ENCODE measurements at regions not wholly inside any gene's neighbourhood (a gene's known extent, or its start where the extent isn't known, plus 50 kb on each side); places are given as distances from the start of the nearest gene placed in this dataset.

DNA sequence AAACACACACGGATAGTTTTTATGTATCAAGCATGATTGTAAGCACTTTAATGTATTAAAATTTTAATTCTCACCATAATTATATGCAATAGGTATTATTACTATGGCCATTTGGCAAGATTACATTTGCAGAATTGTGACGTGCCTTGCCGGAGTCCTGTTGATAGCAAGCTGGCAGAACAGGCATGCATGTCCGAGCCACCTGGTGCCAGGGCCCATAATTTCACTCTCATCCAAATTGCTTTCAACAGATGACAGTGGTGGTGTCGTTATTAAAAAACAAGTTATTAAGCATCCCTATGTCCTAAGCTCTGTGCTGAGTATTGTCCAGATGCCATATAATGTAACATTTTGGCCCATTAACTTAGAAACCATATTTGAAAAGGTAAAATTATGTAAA, 374.3 kb downstream of the FOXO1 start:
- Mint-ChIP-seq H3K27ac (no peak overlapping the region), H3K27me3 (ENCODE audit: low read depth) (peaks cover 5% of the 10 kb centered on the region), H3K4me1 (no peaks in the 10 kb centered on the region), H3K4me3 (no peak overlapping the region), H3K36me3 (ENCODE audit: low read depth) (no peaks in the 10 kb centered on the region), H3K9me3 (peaks cover 10% of the 10 kb centered on the region)
- TF ChIP-seq, protein P1, sequence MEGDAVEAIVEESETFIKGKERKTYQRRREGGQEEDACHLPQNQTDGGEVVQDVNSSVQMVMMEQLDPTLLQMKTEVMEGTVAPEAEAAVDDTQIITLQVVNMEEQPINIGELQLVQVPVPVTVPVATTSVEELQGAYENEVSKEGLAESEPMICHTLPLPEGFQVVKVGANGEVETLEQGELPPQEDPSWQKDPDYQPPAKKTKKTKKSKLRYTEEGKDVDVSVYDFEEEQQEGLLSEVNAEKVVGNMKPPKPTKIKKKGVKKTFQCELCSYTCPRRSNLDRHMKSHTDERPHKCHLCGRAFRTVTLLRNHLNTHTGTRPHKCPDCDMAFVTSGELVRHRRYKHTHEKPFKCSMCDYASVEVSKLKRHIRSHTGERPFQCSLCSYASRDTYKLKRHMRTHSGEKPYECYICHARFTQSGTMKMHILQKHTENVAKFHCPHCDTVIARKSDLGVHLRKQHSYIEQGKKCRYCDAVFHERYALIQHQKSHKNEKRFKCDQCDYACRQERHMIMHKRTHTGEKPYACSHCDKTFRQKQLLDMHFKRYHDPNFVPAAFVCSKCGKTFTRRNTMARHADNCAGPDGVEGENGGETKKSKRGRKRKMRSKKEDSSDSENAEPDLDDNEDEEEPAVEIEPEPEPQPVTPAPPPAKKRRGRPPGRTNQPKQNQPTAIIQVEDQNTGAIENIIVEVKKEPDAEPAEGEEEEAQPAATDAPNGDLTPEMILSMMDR (IDR thresholded peaks at IDR 0.05; ENCODE audit: unreplicated experiment in 3 of 3): no peak

DNA sequence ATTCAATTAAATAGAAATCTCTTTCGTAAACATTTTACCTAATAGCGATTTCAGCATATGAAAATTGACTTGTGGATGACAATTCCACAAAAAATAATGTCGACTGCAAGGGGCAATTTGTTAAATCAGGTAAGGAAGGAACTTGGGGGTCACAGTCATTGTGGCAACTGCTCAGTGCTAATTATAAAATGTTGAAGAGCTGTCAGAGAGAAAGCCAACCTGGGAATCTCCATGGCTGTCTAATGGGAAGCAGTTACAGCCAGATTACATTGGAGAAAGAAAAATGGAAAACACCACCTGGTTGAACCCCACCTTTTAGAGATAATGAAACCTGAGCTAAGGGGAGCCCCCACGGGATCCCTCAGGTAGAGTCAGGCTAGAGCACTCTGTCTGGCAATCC, 373.9 kb downstream of the FOXO1 start:
- Mint-ChIP-seq H3K4me1 (no peaks in the 10 kb centered on the region), H3K9me3 (peaks cover 10% of the 10 kb centered on the region), H3K36me3 (ENCODE audit: low read depth) (no peaks in the 10 kb centered on the region), H3K27me3 (ENCODE audit: low read depth) (peaks cover 1% of the 10 kb centered on the region), H3K27ac (no peak overlapping the region), H3K4me3 (no peak overlapping the region)
- TF ChIP-seq, protein P1 (IDR thresholded peaks at IDR 0.05; ENCODE audit: unreplicated experiment in 3 of 3): no peak

DNA sequence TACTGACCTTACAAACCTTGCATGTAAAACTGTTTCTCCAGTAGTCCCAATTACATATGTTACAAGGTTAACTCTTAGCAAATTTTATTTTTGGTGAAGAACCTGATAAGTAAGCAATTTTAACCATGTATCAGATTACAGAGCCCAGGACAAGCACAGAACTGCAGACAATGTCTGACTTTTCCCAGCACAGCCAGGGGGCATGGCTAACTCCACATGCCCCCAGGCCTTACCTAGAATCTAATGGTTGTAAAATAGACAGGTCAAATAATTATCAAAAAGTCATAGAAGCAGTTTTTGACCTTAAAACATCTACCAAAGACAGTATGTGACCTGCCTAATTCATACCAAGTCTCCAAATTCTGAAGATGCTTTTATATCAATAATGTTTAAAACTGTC, 364.1 kb downstream of the FOXO1 start:
- Mint-ChIP-seq H3K4me3 (no peak overlapping the region), H3K9me3 (peaks cover 50% of the 10 kb centered on the region), H3K27me3 (ENCODE audit: low read depth) (peaks cover 4% of the 10 kb centered on the region), H3K27ac (no peak overlapping the region), H3K4me1 (no peaks in the 10 kb centered on the region), H3K36me3 (ENCODE audit: low read depth) (no peaks in the 10 kb centered on the region)
- TF ChIP-seq, protein P1 (IDR thresholded peaks at IDR 0.05; ENCODE audit: unreplicated experiment in 3 of 3): no peak

- Mint-ChIP-seq H3K4me1 (no peaks in the 10 kb centered on the region), H3K9me3 (peaks cover 52% of the 10 kb centered on the region), H3K36me3 (ENCODE audit: low read depth) (no peaks in the 10 kb centered on the region), H3K27me3 (ENCODE audit: low read depth) (peaks cover 4% of the 10 kb centered on the region), H3K4me3 (no peak overlapping the region), H3K27ac (no peak overlapping the region)
- TF ChIP-seq, protein P1 (IDR thresholded peaks at IDR 0.05; ENCODE audit: unreplicated experiment in 3 of 3): no peak
Observed at GRCh38 chr13:40304391-40304790, 362.1 kb downstream of the FOXO1 start.

DNA sequence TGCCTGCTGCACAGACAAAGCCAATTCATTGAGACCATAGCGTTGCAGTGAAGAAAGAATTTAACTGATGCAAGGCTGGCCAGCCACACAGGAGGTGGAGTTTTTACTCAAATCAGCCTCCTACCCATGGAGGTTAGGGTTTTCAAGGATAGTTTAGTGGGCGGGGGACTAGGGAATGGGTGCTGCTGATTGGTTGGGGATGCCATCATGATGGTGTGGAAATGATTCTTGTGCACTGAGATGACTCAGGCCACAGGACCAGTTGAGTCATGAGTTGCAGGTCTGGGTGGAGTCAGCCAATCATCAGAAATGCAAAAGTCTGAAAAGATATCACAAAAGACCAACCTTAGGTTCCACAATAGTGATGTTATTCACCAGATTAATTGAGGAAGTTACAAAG, 359.6 kb downstream of the FOXO1 start:
- TF ChIP-seq, protein P1 (IDR thresholded peaks at IDR 0.05; ENCODE audit: unreplicated experiment in 3 of 3): no peak
- no peak overlapping the region for H3K27ac Mint-ChIP-seq
- H3K27me3 Mint-ChIP-seq (ENCODE audit: low read depth): peaks cover 4% of the 10 kb centered on the region
- no peak overlapping the region for H3K4me3 Mint-ChIP-seq
- H3K4me1 Mint-ChIP-seq: no peaks in the 10 kb centered on the region
- H3K9me3 Mint-ChIP-seq: peaks cover 33% of the 10 kb centered on the region
- no peaks in the 10 kb centered on the region for H3K36me3 Mint-ChIP-seq (ENCODE audit: low read depth)

DNA sequence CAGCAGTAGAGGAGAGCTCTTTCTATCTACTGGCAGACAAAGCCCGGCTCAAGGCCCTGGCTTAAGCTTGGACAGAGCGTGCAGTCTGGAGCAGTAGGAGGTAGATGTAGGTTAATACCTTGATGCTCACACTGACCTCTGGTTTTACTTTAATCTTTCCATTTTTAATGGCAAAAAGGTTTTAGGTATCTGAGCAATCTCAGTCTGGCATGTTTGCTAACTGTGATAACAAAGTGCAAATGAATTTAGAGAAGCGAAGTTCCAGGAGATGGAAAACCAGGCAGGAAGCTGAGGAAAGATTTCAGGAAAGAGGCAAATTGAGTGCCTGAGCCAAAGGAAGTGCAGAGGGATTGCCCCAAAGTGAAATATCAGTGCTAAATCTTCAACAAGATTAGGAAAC, 356.6 kb downstream of the FOXO1 start:
- peaks cover 6% of the 10 kb centered on the region for H3K4me1 Mint-ChIP-seq
- no peaks in the 10 kb centered on the region for H3K36me3 Mint-ChIP-seq (ENCODE audit: low read depth)
- H3K9me3 Mint-ChIP-seq: peaks cover 22% of the 10 kb centered on the region
- H3K27ac Mint-ChIP-seq: no peak overlapping the region
- peaks cover 4% of the 10 kb centered on the region for H3K27me3 Mint-ChIP-seq (ENCODE audit: low read depth)
- TF ChIP-seq, protein P1 (IDR thresholded peaks at IDR 0.05; ENCODE audit: unreplicated experiment in 3 of 3): no peak
- H3K4me3 Mint-ChIP-seq: no peak overlapping the region
